B cell (primary cell): ENCODE measurements at regions not wholly inside any gene's neighbourhood (a gene's known extent, or its start where the extent isn't known, plus 50 kb on each side); places are given as distances from the start of the nearest gene placed in this dataset.

ENCODE experiments used
- ATAC-seq: fragments of 200-7000 bp; cut with Tn5 transposase; one replicate; pipeline ENCODE4 v1.10.0; 2021; ENCODE audit warnings: low read depth, mild to moderate bottlenecking, moderate number of reproducible peaks, moderate library complexity
- CTCF ChIA-PET: fragments of 350-600 bp; sonication (Branson Sonifier 250); formaldehyde crosslinking; loops from one replicate; lab custom pipeline; 2021; ENCODE audit warnings: antibody characterized with exemption, inconsistent platforms; lab: Charles Lee
- POLR2A ChIA-PET: fragments of 350-600 bp; sonication (Branson Sonifier 250); formaldehyde crosslinking; loops from one replicate; lab custom pipeline; 2021; ENCODE audit warnings: antibody characterized with exemption; lab: Charles Lee
- DNase-seq: peaks from one replicate; pipeline ENCODE4 v3.0.0; 2013
- H2AFZ ChIP-seq: 2 replicates; pipeline ENCODE4 v1.6.1; 2012; ENCODE audit warnings: mild to moderate bottlenecking, low read depth, low read length; ENCODE audit not compliant: insufficient read depth, poor library complexity, severe bottlenecking
- H3K27ac ChIP-seq, 2 donors: 1 replicate in 1 of 2; 2 replicates in 1 of 2; pipeline ENCODE4 v1.5.1; 2012 to 2013; ENCODE audit warnings: low read length in 2 of 2, mild to moderate bottlenecking in 2 of 2, moderate library complexity in 1 of 2
- H3K27me3 ChIP-seq, 4 experiments: fragments of 200-600 bp in 1 of 4; sonication (generic) in 1 of 4; replicated peaks in 1 of 4; 1 replicate in 2 of 4; 2 replicates in 2 of 4; pipeline versions ENCODE4 v1.6.1 to v1.7.0; 2013 to 2016; ENCODE audit warnings: low read length in 3 of 4, mild to moderate bottlenecking in 2 of 4, mixed read lengths in 1 of 4, moderate library complexity in 1 of 4; ENCODE audit not compliant: insufficient read depth in 4 of 4, control insufficient read depth in 3 of 4; ENCODE audit errors: control extremely low read depth in 1 of 4
- H3K36me3 ChIP-seq, 2 experiments: replicated peaks in 1 of 2; 1 replicate in 1 of 2; 2 replicates in 1 of 2; pipeline versions ENCODE4 v1.6.1 to v1.7.1; 2013; ENCODE audit warnings: low read length in 1 of 2; ENCODE audit not compliant: insufficient read depth in 2 of 2, control insufficient read depth in 1 of 2; ENCODE audit errors: control extremely low read depth in 1 of 2, extremely low read depth in 1 of 2
- H3K4me1 ChIP-seq, 2 donors: fragments of 200-600 bp in 1 of 2; sonication (generic) in 1 of 2; 1 replicate in 1 of 2; 2 replicates in 1 of 2; pipeline versions ENCODE4 v1.5.1 to v1.6.1; 2013 to 2017; ENCODE audit warnings: low read length in 2 of 2; ENCODE audit not compliant: control insufficient read depth in 2 of 2, insufficient read depth in 2 of 2
- H3K4me2 ChIP-seq: replicated peaks from 2 replicates; pipeline ENCODE3; 2012; ENCODE audit warnings: mild to moderate bottlenecking, low read depth, low read length; ENCODE audit not compliant: poor library complexity, severe bottlenecking
- H3K4me3 ChIP-seq, 5 experiments: fragments of 200-600 bp in 1 of 5; sonication (generic) in 1 of 5; 1 replicate in 3 of 5; 2 replicates in 2 of 5; pipeline versions ENCODE4 v1.5.1 to v1.7.0; 2011 to 2016; ENCODE audit warnings: low read length in 4 of 5, mild to moderate bottlenecking in 4 of 5, low read depth in 2 of 5, control low read depth in 1 of 5, moderate library complexity in 1 of 5; ENCODE audit not compliant: insufficient read depth in 1 of 5; ENCODE audit errors: control extremely low read depth in 1 of 5, extremely low read depth in 1 of 5
- H3K79me2 ChIP-seq: fragments of 200-600 bp; sonication (generic); one replicate; pipeline ENCODE4 v1.6.0; 2016; ENCODE audit warnings: low read length; ENCODE audit not compliant: control insufficient read depth, insufficient read depth
- H3K9ac ChIP-seq: fragments of 200-600 bp; sonication (generic); 2 replicates; pipeline ENCODE4 v1.6.1; 2017; ENCODE audit warnings: mild to moderate bottlenecking, low read length, moderate library complexity
- H3K9me3 ChIP-seq, 3 donors: one replicate each; pipeline versions ENCODE4 v1.6.1 to v1.7.1; 2013; ENCODE audit warnings: low read length in 2 of 3; ENCODE audit not compliant: control insufficient read depth in 2 of 3, insufficient read depth in 1 of 3; ENCODE audit errors: control extremely low read depth in 1 of 3
- H4K20me1 ChIP-seq: 2 replicates; pipeline ENCODE4 v1.6.0; 2012; ENCODE audit warnings: mild to moderate bottlenecking, low read length; ENCODE audit not compliant: insufficient read depth, control insufficient read depth, poor library complexity, severe bottlenecking
- H3K27ac Mint-ChIP-seq: one replicate; pipeline ENCODE4 v1.8.0; 2021; ENCODE audit warnings: mixed read lengths
- H3K27me3 Mint-ChIP-seq: one replicate; pipeline ENCODE4 v1.8.0; 2021; ENCODE audit warnings: mixed read lengths
- H3K4me1 Mint-ChIP-seq: one replicate; pipeline ENCODE4 v1.8.0; 2021; ENCODE audit warnings: mixed read lengths
- H3K4me3 Mint-ChIP-seq: one replicate; pipeline ENCODE4 v1.8.0; 2021; ENCODE audit warnings: mixed read lengths
- H3K9me3 Mint-ChIP-seq: one replicate; pipeline ENCODE4 v1.8.0; 2022; ENCODE audit warnings: mixed read lengths; ENCODE audit not compliant: insufficient read depth
- CTCF ChIP-seq: fragments of 200-600 bp; IDR thresholded peaks from one replicate; pipeline ENCODE4 v1.8.0; 2022; ENCODE audit warnings: antibody characterized with exemption, mild to moderate bottlenecking
- EZH2 ChIP-seq: IDR thresholded peaks from 2 replicates; pipeline ENCODE4 v1.6.1; 2012; ENCODE audit warnings: borderline replicate concordance, low read depth, mild to moderate bottlenecking, moderate library complexity, low read length; ENCODE audit not compliant: insufficient read depth, poor library complexity, severe bottlenecking
- WGBS: methylation state at CpG from one replicate; pipeline ENCODE4 v1.1.5; 2013; ENCODE audit warnings: missing lambda C conversion rate; ENCODE audit not compliant: insufficient coverage; 5-methylcytosine and 5-hydroxymethylcytosine counted together
- intact Hi-C: fragments of 100-400 bp; cut with micrococcal nuclease; formaldehyde crosslinking; loops from one replicate; pipeline ENCODE4 v1.10.0; 2022

GRCh38 chr1:109814223-109814622, 50.5 kb upstream of the EPS8L3 start:
- DNase-seq = no peak
- H3K27me3 Mint-ChIP-seq = peaks cover 3% of the 10 kb centered on the region
- Histone ChIP-seq H3K79me2 (no peaks in the 10 kb centered on the region), H4K20me1 (no peaks in the 10 kb centered on the region), H2AFZ (no peak overlapping the region), H3K27ac (no peak overlapping the region), H3K4me2 (peak overlapping the region; percentile 15), H3K4me3 (no peak overlapping the region), H3K9ac (no peak overlapping the region), H3K9me3 (peaks cover 0 to 11% (median 0%) of the 10 kb centered on the region in 3 donors), H3K36me3 (no peaks in the 10 kb centered on the region), H3K4me1 (peaks cover 30 to 39% of the 10 kb centered on the region in 2 donors), H3K27me3 (no peaks in the 10 kb centered on the region)
- TF ChIP-seq EZH2 (no peak), CTCF (no peak)
- H3K4me3 Mint-ChIP-seq = no peak overlapping the region
- peaks cover 41% of the 10 kb centered on the region for H3K4me1 Mint-ChIP-seq
- 100% methylated on average over 3 of the region's 5 CpGs for WGBS
- no peak overlapping the region for H3K27ac Mint-ChIP-seq
- ATAC-seq = no peak
- ChIA-PET POLR2A (no interaction called here), CTCF (interaction anchor here (1.1 to 1.4 kb wide), 3 partner anchors 24 to 170 kb away, joined by 3 to 4 read pairs (median 4); partner anchors contain the start of gene AHCYL1)
- intact Hi-C loops = no loop called here
- H3K9me3 Mint-ChIP-seq = no peaks in the 10 kb centered on the region
